HepG2 (cell line): ENCODE measurements at regions not wholly inside any gene's neighbourhood (a gene's known extent, or its start where the extent isn't known, plus 50 kb on each side); places are given as distances from the start of the nearest gene placed in this dataset.

Experiments used
- EZH2 ChIP-seq: conservative IDR thresholded peaks from 2 replicates; pipeline ENCODE4 v1.6.1; 2012; ENCODE audit warnings: mild to moderate bottlenecking, low read depth, low read length, moderate library complexity
- FOXM1 ChIP-seq: sonication (generic); formaldehyde crosslinking; IDR thresholded peaks from 2 replicates; pipeline ENCODE4 v1.5.0; 2020; ENCODE audit warnings: missing genetic modification reagents
- HCFC1 ChIP-seq: fragments of 150-350 bp; IDR thresholded peaks from 2 replicates; pipeline ENCODE4 v1.6.1; 2014; ENCODE audit warnings: low read depth, low read length
- ZFX ChIP-seq: sonication (generic); formaldehyde crosslinking; IDR thresholded peaks from 2 replicates; pipeline ENCODE4 v1.4.0; 2020; ENCODE audit warnings: mild to moderate bottlenecking, low read depth, missing genetic modification reagents, moderate library complexity
- ZNF33A ChIP-seq: sonication (generic); formaldehyde crosslinking; IDR thresholded peaks from 2 replicates; pipeline ENCODE4 v1.5.1; 2020; ENCODE audit warnings: missing genetic modification reagents, mild to moderate bottlenecking, moderate library complexity, borderline replicate concordance
- TF ChIP-seq, protein P1 (sequence below), 2 experiments: IDR thresholded peaks; 2 replicates each; pipeline ENCODE4 v1.6.1; 2011 to 2012; ENCODE audit warnings: low read length in 2 of 2, borderline replicate concordance in 1 of 2, low read depth in 1 of 2, mild to moderate bottlenecking in 1 of 2, moderate library complexity in 1 of 2

DNA sequence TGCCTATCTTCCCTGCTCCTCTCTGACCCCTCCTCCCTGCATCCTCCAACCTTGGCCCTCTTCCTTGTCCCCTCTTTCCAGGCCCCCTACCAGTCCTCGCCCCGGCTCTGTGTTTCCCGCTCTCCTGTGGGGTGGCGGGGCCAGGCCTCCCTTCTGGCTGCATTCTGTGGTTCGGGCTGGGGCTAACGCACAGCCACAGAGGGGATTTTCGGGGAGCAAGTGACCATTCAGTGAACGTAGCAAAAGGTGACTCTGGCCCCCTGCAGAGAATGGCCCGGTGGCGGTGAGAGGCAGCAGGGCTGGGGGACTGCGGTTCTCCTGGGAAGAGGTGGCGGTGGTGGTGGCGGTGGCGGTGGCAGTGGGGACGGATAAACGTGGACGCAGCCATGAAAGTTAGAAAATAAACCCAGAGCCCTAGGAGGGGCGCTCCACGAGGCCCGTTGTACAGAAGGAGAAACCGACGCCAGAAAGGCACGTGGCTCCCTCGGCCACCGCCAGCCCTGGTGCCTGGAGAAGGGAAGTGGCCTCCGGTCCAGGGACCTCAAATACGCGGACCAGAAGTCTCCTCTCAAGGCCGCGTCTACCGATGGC, 269.6 kb downstream of the ADGRD1 start:
- TF ChIP-seq, protein P1, sequence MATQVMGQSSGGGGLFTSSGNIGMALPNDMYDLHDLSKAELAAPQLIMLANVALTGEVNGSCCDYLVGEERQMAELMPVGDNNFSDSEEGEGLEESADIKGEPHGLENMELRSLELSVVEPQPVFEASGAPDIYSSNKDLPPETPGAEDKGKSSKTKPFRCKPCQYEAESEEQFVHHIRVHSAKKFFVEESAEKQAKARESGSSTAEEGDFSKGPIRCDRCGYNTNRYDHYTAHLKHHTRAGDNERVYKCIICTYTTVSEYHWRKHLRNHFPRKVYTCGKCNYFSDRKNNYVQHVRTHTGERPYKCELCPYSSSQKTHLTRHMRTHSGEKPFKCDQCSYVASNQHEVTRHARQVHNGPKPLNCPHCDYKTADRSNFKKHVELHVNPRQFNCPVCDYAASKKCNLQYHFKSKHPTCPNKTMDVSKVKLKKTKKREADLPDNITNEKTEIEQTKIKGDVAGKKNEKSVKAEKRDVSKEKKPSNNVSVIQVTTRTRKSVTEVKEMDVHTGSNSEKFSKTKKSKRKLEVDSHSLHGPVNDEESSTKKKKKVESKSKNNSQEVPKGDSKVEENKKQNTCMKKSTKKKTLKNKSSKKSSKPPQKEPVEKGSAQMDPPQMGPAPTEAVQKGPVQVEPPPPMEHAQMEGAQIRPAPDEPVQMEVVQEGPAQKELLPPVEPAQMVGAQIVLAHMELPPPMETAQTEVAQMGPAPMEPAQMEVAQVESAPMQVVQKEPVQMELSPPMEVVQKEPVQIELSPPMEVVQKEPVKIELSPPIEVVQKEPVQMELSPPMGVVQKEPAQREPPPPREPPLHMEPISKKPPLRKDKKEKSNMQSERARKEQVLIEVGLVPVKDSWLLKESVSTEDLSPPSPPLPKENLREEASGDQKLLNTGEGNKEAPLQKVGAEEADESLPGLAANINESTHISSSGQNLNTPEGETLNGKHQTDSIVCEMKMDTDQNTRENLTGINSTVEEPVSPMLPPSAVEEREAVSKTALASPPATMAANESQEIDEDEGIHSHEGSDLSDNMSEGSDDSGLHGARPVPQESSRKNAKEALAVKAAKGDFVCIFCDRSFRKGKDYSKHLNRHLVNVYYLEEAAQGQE (IDR thresholded peaks at IDR 0.05; ENCODE audit: borderline replicate concordance in 1 of 2, low read depth in 1 of 2, low read length in 2 of 2), result no peak
- TF ChIP-seq ZNF33A (CRISPR knock-in tag), result no peak
- no peak for TF ChIP-seq EZH2
- TF ChIP-seq ZFX (CRISPR knock-in tag), result no peak
- TF ChIP-seq FOXM1 (CRISPR knock-in tag), result no peak
- no peak for TF ChIP-seq HCFC1
